Stimulated activated CD8-positive, alpha-beta memory T cell treated with anti-CD3 and anti-CD28 coated beads, Interleukin-15, amount 100 ng/mL, for 48 hours (primary cell): ENCODE measurements at regions not wholly inside any gene's neighbourhood (a gene's known extent, or its start where the extent isn't known, plus 50 kb on each side); places are given as distances from the start of the nearest gene placed in this dataset.
"Not testable (repeated sequence)": the region's sequence is repeated elsewhere in the genome, so short reads cannot be mapped to it uniquely, and the experiment has no call there.

ENCODE experiments used
- DNase-seq, 2 donors: peaks; one replicate each; pipeline ENCODE4 v3.0.0-alpha.2; 2020; ENCODE audit warnings: low read depth in 2 of 2

DNA sequence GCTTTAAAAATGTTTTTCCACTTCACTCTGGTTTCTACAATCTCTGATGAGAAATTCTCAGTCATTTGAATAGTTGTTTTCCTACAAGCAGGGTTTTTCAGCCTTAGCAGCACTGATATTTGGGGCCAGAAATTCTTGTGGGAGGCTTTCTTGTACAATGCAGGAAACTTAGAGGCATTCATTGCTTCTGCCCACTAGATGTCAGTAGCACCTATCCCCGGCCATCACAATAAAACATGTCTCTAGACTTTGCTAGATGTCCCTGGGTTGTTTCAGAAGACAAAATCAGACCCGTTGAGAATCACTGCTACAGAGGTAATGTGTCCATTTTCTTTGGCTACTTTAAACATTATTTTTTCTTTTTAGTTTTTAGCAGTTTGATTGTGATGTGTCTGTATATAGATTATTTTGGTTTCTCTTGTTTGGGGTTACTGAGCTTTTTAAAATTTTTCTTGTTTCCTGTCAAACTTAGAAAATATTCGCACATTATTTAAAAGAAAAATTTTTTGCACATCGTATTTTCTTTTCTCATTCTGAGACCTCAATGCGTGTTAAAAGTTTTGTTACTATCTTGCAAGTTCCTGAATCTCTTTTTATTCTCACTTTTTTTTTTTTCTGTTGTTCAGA, 60.8 kb upstream of the CCDC179 start:
- no peak for DNase-seq

DNA sequence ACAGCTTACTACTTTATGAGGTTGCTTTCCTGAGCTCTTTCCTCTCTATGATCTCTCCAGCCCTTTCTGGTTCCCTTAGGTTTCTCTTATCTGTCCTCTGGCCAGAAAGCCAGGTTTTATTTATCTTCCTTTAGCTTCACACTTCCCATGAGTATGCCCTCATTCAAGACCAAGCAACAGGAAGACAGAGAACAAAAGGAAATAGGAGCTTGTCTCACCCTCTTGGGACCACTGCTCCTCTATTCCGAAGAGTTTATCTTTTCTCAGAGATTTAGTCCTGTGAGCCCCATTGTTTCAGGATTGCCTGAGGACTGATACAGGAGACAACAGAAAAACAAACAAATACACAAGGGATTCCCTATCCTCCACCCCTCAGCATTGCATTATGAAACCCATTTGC, 62.4 kb upstream of the CCDC179 start:
- DNase-seq = no peak

DNA sequence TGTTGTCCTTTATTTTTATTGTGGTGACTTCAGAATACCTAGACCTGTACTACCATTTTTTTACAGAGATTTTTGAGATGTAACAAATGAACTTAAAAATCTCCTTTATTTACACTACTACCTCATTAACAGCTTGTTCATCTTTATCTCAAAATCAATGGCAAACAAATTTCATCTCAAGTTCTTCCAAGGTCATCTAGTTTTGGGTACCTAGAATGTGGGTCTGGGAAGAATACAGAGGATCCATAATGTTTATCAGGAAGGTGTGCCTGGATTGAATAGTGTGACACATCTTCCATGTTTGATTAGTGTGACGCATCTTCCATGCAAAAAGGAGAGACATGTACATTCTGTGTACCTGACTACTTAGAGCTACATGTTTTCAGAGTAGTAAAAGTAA, 63.3 kb upstream of the CCDC179 start:
- no peak for DNase-seq

DNA sequence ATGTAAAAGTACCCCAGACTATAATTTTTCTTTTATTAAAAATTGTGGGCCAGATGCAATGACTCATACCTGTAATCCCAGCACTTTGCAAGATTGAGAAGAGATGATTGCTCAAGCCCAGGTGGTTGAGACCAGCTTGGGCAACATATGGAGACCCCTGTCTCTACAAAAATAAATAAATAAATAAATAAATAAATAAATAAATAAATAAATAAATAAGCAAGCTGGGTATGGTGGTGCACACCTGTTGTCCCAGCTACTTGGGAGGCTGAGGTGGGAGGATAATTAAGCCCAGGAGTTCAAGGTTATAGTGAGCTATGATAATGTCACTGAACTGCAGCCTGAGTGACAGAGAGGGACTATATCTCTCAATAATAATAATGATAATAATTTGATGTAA, 66.1 kb upstream of the CCDC179 start:
- no peak for DNase-seq

DNA sequence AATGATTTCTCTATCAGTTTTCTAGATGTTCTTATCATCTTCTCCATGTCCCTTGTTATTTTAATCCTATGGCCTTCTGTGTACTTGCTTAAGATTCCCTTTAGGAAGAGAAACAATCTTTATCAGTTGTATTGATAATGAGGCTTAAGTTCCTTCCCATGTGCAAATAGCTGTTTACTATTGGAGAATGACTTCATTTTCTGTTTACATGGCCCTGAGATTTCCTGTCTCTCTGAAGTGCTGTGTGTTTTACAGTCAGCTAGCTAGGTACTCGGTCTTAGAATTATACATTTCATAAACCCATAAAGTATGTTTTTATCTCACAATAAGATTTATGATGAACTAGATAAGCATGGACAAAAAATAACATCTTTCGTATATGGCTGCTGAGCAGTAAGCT, 67.5 kb upstream of the CCDC179 start:
- DNase-seq = no peak

DNA sequence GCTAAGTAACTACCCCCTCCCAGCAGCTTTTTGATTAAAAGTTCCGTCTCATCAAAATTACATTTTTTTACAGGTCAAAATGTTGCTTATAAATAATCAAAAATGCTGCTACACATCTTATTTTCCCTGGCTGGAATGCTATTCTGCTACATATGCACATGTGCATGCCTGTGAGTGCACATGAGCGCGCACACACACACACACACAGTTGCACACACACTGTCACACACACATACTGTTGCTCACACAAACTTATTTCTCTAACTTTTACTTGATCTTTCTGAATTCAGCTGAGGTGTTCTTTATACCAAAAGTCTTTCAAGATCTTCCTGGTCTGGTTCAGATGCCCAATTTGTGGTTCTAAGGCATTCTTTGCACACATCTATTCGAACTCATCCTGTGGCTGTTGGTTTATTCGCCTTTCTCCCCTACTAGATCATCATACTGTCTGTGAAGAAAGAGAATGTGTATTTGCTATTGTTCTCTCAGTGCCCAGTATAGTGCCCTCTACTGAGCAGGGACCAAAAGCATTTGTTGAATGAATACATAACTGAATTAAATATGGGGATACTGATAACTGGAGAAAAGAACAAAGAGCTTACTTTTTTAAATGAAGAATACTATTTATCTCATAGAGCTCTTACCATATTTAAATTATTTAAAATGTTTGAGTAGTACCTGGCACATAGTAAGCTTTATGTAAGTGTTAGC, 68.1 kb upstream of the CCDC179 start:
- DNase-seq = no peak

DNA sequence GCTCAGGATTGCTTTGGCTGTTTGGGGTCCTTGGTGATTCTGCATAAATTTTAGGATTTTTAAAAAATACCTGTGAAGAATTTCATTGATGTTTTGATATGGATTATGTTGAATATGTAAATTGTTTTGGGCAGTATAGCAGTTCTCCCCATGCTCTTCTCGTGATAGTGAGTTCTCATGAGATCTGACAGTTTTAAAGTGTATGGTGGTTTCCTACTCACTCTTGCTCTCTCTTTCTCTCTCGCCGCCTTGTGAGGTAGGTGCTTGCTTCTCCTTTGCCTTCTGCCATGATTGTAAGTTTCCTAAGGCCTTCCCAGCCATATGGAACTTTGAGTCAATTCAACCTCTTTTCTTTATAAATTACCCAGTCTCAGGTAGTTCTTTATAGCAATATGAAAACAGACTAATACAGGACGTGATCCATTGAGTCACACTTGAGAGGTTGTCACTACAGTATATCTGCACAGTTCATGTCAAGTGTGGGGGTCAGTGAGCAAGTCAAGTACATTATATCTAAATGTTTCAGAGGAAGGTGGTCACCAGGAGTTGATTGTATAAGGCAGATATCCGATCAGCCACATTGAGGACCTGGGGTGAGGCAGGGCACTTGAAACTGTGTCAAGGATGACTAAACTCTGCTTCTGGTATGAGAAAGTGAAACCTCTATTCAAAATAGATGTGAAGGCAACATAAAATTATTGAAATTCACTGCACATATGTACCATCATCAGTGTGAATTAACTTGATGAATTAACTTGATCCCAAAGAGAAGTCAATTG, 70.7 kb upstream of the CCDC179 start:
- no peak for DNase-seq

DNA sequence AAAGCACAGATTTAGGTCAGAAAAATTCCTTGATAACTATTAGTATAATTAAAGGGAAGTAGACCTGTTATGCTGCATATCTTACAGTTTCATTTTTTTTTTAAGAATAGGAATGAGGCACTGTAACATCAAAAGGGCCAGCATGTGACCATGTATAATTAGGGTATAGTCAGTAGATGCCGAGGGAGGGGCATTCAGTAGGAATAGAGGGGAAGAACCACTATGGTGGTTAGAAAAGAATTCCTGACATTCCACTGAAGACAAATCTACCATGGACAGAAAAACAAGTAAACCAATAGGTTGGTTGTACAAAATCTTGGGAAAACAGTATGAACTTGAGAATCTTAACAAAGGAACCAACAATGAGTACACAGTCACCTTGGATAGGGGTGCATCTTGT, 78.4 kb upstream of the CCDC179 start:
- DNase-seq = no peak

DNA sequence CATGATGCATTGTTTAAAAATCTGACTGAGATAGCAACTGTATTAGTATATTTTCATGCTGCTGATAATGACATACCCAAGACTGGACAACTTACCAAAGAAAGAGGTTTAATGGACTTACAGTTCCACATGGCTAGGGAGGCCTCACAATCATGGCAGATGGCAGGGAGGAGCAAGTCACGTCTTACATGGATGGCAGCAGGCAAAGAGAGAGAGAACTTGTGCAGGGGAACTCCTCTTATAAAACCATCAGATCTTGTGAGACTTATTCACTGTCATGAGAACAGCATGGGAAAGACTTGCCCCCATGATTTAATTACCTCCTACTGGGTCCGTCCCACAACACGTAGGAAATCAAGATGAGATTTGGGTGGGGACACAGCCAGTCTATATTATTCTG, 81.3 kb upstream of the CCDC179 start:
- DNase-seq = not testable (repeated sequence)

DNA sequence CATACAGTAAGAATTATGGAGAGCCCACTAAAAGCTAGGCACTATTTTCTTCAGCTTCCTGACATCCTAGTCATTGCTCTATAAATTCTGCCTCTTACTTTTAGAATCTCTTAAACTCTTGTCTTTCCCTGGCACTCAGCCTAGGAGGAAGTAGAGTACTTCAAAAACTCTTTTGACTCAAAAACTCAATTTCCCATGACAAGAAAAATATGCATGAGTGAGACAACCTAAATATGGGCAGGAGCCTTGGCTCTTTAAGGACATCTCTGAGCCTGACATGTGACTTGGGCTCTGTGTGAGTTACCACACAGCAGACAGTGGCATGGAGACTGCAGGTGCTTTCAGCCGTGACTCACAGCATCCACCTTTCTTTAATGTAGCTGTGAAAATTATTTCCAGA, 97.5 kb upstream of the CCDC179 start:
- DNase-seq = no peak

DNA sequence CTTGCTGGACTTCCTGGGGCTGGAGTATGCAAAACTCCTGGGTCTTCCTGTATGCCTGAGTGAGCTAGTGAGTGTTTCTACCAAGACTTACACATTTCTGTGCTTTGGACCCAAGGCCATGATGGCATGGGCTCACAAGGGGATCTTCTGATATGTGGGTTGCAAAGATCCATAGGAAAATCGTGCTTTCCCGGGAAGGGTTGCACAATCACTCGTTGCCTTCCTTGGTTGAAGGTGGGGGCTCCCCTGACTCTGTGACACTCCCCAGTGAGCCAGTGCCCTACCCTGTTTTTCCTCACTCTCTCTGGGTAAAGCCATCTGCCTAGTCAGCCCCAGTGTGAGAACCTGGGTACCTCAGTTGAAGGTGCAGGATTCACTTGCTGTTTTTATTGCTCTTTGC, 114.0 kb upstream of the CCDC179 start:
- DNase-seq = no peak

DNA sequence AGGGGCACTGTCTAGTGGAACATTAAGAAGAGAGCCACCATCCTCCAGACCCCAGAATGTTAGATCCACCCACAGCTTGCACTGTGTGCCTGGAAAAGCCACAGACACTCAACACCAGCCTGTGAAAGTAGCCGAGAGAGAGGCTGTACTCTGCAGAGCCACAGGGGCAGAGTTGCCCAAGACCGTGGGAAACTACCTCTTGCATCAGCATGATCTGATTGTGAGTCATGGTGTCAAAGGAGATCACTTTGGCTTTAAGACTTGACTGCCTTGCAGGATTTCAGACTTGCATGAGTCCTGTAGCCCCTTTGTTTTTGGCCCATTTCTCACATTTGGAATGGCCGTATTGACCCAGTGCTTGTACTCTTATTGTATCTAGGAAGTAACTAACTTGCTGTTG, 115.9 kb upstream of the CCDC179 start:
- DNase-seq = peak in 1 of 2 donors; percentile 21

GRCh38 chr11:22982903-22983302, 122.6 kb upstream of the CCDC179 start:
- DNase-seq = no peak

DNA sequence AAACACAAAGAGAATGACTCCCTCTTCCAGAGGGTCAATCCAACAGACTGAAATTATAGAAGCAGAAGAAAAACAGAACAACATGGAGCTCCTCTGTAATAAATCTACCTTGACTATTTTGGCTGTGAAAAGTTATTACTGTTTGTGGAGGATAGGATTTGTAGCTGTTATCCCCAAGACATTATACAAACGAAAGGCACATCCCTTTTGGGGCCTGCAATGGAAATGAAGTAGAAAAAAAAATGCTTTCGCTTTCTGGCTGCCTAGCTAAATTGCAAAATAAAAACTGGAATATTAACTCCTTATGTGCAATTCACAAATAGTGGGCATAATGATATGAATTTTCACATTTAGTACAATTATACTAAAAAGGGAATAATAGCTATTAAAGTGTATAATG, 123.8 kb upstream of the CCDC179 start:
- DNase-seq = no peak

DNA sequence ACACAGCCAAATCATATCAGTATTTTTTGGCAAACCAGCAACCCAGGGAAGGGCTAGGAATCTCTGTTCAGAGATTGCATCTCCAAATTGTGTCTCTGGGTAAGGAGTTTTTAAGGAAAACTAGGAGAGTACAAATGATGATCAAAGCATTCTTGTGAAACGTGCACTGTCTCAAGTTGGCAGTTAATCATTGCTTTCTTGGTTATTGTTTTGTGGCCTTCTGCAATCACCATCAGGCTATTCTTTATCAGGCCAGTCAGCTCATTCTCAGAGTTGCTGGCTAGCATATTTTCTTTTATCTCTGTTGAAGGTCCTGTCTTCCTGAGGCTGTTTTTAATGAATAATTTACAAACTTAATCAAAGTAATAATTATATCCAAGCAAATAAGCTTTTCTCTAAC, 129.1 kb upstream of the CCDC179 start:
- DNase-seq = no peak

- DNase-seq = no peak
Measured at GRCh38 chr11:22991196-22991595, 130.9 kb upstream of the CCDC179 start.

DNA sequence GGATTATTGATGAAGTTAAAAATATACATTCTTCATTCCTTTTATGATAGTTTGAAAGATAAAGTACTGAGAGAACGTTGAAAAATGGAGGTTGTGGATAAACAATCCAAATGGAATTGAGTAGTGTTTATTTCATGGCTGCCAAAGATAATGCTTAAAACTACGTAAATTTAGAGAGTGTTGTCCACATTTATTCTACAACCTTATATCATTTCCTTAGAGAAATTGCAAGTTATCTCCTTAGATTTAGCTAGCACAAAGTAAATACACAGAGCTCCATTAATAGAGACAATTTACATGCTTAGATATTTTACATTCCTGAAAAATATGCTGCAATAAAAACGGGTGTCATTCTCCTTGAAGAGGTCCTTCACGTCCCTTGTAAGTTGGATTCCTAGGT, 146.5 kb upstream of the CCDC179 start:
- DNase-seq = no peak

- DNase-seq = no peak
Measured at GRCh38 chr11:23010790-23011335, 150.6 kb upstream of the CCDC179 start.

DNA sequence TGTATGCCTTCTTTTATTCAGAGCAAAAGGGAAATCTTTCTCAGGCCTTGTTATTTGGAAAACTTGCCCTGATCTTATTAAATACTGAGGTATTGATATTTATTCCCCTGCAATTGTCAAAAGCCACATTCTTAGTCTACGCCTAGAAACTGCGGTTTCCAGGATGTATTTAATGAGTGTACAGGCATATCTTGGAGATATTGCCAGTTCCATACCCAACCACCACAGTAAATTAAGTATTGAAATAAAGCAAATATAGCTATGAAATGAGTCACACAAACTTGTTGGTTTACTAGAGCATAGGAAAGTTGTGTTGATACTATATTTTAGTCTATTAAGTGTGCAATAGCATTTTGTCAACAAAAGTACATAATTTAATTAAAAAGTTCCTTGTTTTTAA, 152.7 kb upstream of the CCDC179 start:
- no peak for DNase-seq

DNA sequence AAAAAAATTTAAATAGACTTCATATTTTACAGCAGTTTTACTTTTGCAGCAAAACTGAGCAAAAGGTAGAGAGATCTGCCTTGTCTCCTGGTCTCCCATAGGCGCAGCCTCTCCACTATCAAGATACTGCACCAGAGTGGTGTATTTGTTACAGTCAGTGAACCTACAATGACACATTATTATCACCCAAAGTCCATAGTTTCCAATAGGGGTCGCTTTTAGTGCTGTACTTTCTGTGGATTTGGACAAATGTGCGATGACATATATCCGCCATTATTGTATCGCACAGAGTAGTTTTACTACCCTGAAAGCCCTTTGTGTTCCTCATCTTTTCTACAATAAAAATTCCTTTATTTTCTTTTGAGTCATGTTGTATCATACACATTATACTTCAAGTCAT, 153.2 kb upstream of the CCDC179 start:
- DNase-seq = no peak

- DNase-seq = no peak
Measured at GRCh38 chr11:23021287-23021863, 161.1 kb upstream of the CCDC179 start.

DNA sequence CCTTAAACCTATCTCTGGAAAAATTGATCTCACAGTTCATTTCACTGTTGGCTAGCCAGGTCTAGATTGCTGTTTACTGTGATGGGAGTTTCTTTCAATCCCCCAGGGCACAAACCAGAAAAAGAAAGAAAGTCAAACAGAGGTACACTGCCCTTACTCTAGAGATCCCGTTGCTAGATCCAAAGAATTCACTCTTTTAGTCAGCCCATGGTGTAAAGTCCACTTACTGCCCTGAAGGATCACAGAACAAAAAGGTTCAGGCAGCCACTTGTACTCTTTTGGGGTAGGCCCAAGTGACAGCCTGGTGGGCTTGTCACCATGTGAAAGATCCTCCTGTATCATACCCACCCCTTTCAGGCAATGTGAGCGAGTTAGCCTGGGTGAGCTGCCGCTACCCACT, 162.6 kb upstream of the CCDC179 start:
- DNase-seq = no peak
